A549 (cell line): ENCODE measurements at regions not wholly inside any gene's neighbourhood (a gene's known extent, or its start where the extent isn't known, plus 50 kb on each side); places are given as distances from the start of the nearest gene placed in this dataset.

Experiments
- ATAC-seq, 2 experiments: fragments of 200-7000 bp in 1 of 2; fragments of >200 bp in 1 of 2; cut with Nextera tagmentation in 1 of 2; cut with Tn5 transposase in 1 of 2; 3 replicates each; pipeline versions ENCODE4 v1.8.0 to v1.9.1; 2018 to 2020; ENCODE audit warnings: mild to moderate bottlenecking in 1 of 2, moderate library complexity in 1 of 2
- CTCF ChIA-PET: fragments of 300-600 bp; sonication (Branson Sonifier 250); formaldehyde crosslinking; extraction: SDS; loops from one replicate; lab custom pipeline; 2021; ENCODE audit warnings: antibody characterized with exemption, inconsistent platforms; lab: Yijun Ruan, JAX
- POLR2A ChIA-PET: fragments of 350-600 bp; formaldehyde crosslinking; extraction: SDS; loops from one replicate; lab custom pipeline; 2021; ENCODE audit warnings: antibody characterized with exemption, inconsistent platforms; lab: Yijun Ruan, JAX
- DNase-seq, 2 experiments: peaks; one replicate each; pipeline versions ENCODE4 v3.0.0 to v3.0.0-alpha.2; 2011 to 2016; ENCODE audit warnings: low read depth in 1 of 2, low spot score in 1 of 2
- FAIRE-seq: peaks from 2 replicates; lab custom pipeline; 2011; peaks lifted over from hg19 to GRCh38; lab: Jason Lieb, UNC
- H3K27ac ChIP-seq, 2 experiments: fragments of >200 bp; sonication (Bioruptor Twin); formaldehyde crosslinking; 3 replicates each; pipeline ENCODE4 v1.5.1; 2016 to 2017
- H3K4me1 ChIP-seq: fragments of >200 bp; sonication (Bioruptor Twin); formaldehyde crosslinking; 3 replicates; pipeline ENCODE4 v1.6.1; 2016
- H3K4me2 ChIP-seq: fragments of >200 bp; sonication (Bioruptor Twin); formaldehyde crosslinking; 3 replicates; pipeline ENCODE4 v1.6.1; 2016
- H3K4me3 ChIP-seq: fragments of >200 bp; sonication (Bioruptor Twin); formaldehyde crosslinking; 3 replicates; pipeline ENCODE4 v1.5.1; 2016
- H3K9me3 ChIP-seq: fragments of >200 bp; sonication (Bioruptor Twin); formaldehyde crosslinking; 3 replicates; pipeline ENCODE4 v1.6.1; 2016
- BHLHE40 ChIP-seq: IDR thresholded peaks from 2 replicates; pipeline ENCODE4 v1.6.1; 2012; ENCODE audit warnings: low read depth, low read length, inconsistent platforms
- CBX2 ChIP-seq: fragments of 200-600 bp; sonication (generic); IDR thresholded peaks from 2 replicates; pipeline ENCODE4 v1.6.1; 2016; ENCODE audit warnings: low read depth, mild to moderate bottlenecking, borderline replicate concordance
- CBX8 ChIP-seq: fragments of 200-600 bp; sonication (generic); IDR thresholded peaks from 2 replicates; pipeline ENCODE4 v1.6.1; 2016
- CEBPB ChIP-seq, 2 experiments: fragments of >200 bp in 1 of 2; sonication (Bioruptor Twin) in 1 of 2; formaldehyde crosslinking in 1 of 2; IDR thresholded peaks; 2 replicates each; pipeline ENCODE4 v1.6.1; 2012 to 2016
- CHD2 ChIP-seq: fragments of 150-350 bp; IDR thresholded peaks from 2 replicates; pipeline ENCODE4 v1.6.1; 2014; ENCODE audit warnings: low read length; ENCODE audit not compliant: partially characterized antibody
- EHF ChIP-seq: fragments of 250-450 bp; sonication (Bioruptor Pico); IDR thresholded peaks from 2 replicates; pipeline ENCODE4 v1.5.0; 2020; ENCODE audit warnings: mild to moderate bottlenecking
- FOXS1 ChIP-seq: fragments of 250-450 bp; sonication (Bioruptor Pico); IDR thresholded peaks from 2 replicates; pipeline ENCODE4 v1.5.0; 2020; ENCODE audit warnings: mild to moderate bottlenecking, moderate library complexity
- HOXA7 ChIP-seq: fragments of 250-450 bp; sonication (Bioruptor Pico); IDR thresholded peaks from 2 replicates; pipeline ENCODE4 v1.5.0; 2020; ENCODE audit warnings: mild to moderate bottlenecking, moderate library complexity
- HOXB13 ChIP-seq: fragments of 250-450 bp; sonication (Bioruptor Pico); IDR thresholded peaks from 2 replicates; pipeline ENCODE4 v1.5.0; 2020; ENCODE audit warnings: low read depth, mild to moderate bottlenecking, moderate library complexity
- HOXB5 ChIP-seq: fragments of 250-450 bp; sonication (Bioruptor Pico); IDR thresholded peaks from 2 replicates; pipeline ENCODE4 v1.5.0; 2020; ENCODE audit warnings: mild to moderate bottlenecking, moderate library complexity
- KDM5A ChIP-seq: fragments of 200-600 bp; sonication (generic); IDR thresholded peaks from 2 replicates; pipeline ENCODE4 v1.6.1; 2016; ENCODE audit warnings: antibody characterized with exemption, mild to moderate bottlenecking
- MAFK ChIP-seq: fragments of 450-650 bp; IDR thresholded peaks from 2 replicates; pipeline ENCODE4 v1.6.1; 2014; ENCODE audit not compliant: partially characterized antibody
- MAZ ChIP-seq: fragments of 150-350 bp; IDR thresholded peaks from 2 replicates; pipeline ENCODE4 v1.6.1; 2014; ENCODE audit warnings: antibody characterized with exemption, low read depth, low read length, borderline replicate concordance
- MYC ChIP-seq: IDR thresholded peaks from 2 replicates; pipeline ENCODE4 v1.6.1; 2012; ENCODE audit warnings: mild to moderate bottlenecking, inconsistent platforms, low read length, improper control_type of control experiment, borderline replicate concordance
- NFE2L2 ChIP-seq: fragments of 150-350 bp; conservative IDR thresholded peaks from 2 replicates; pipeline ENCODE4 v1.6.1; 2014; ENCODE audit warnings: low read length
- NPAS2 ChIP-seq: fragments of 250-450 bp; sonication (Bioruptor Pico); IDR thresholded peaks from 2 replicates; pipeline ENCODE4 v1.8.0; 2022; ENCODE audit warnings: mild to moderate bottlenecking, moderate library complexity, borderline replicate concordance
- POLR2AphosphoS2 ChIP-seq: conservative IDR thresholded peaks from 2 replicates; pipeline ENCODE4 v1.6.1; 2012; ENCODE audit warnings: low read length, improper control_type of control experiment, inconsistent platforms
- RAD21 ChIP-seq, 2 experiments: fragments of >200 bp in 1 of 2; sonication (Bioruptor Twin) in 1 of 2; formaldehyde crosslinking in 1 of 2; IDR thresholded peaks in 1 of 2; conservative IDR thresholded peaks in 1 of 2; 2 replicates in 1 of 2; 3 replicates in 1 of 2; pipeline ENCODE4 v1.6.1; 2012 to 2018; ENCODE audit warnings: inconsistent platforms in 1 of 2
- RNF2 ChIP-seq: fragments of 200-600 bp; sonication (generic); IDR thresholded peaks from 2 replicates; pipeline ENCODE4 v1.6.1; 2016; ENCODE audit warnings: low read depth, mild to moderate bottlenecking, antibody characterized with exemption, moderate library complexity, borderline replicate concordance
- SMC3 ChIP-seq: fragments of >200 bp; sonication (Bioruptor Twin); formaldehyde crosslinking; IDR thresholded peaks from 3 replicates; pipeline ENCODE4 v1.6.1; 2018; ENCODE audit warnings: inconsistent platforms
- SREBF2 ChIP-seq: fragments of 450-650 bp; IDR thresholded peaks from 2 replicates; pipeline ENCODE4 v1.6.1; 2014; ENCODE audit warnings: mild to moderate bottlenecking, moderate library complexity
- USF2 ChIP-seq: fragments of 450-650 bp; IDR thresholded peaks from 2 replicates; pipeline ENCODE4 v1.6.1; 2014; ENCODE audit warnings: antibody characterized with exemption
- ZNF302 ChIP-seq: fragments of 250-450 bp; sonication (Bioruptor Pico); IDR thresholded peaks from 2 replicates; pipeline ENCODE4 v1.9.0; 2021; ENCODE audit warnings: inconsistent platforms, mild to moderate bottlenecking, moderate library complexity
- ZSCAN20 ChIP-seq: fragments of 250-450 bp; sonication (Bioruptor Pico); IDR thresholded peaks from 2 replicates; pipeline ENCODE4 v1.8.0; 2022; ENCODE audit warnings: mild to moderate bottlenecking, moderate library complexity
- WGBS: methylation state at CpG from one replicate; pipeline ENCODE4 v1.1.6; 2017; ENCODE audit errors: missing lambda C conversion rate; 5-methylcytosine and 5-hydroxymethylcytosine counted together
- TF ChIP-seq, protein P1 (sequence below): fragments of 150-350 bp; IDR thresholded peaks from 2 replicates; pipeline ENCODE4 v1.6.1; 2014; ENCODE audit warnings: low read depth, mild to moderate bottlenecking, low read length
- TF ChIP-seq, protein P2 (sequence below): fragments of 250-450 bp; sonication (Bioruptor Pico); IDR thresholded peaks from 2 replicates; pipeline ENCODE4 v1.5.0; 2020; ENCODE audit warnings: low read depth, mild to moderate bottlenecking, moderate library complexity
- TF ChIP-seq, protein P3 (sequence below): fragments of 250-450 bp; sonication (Bioruptor Pico); IDR thresholded peaks from 2 replicates; pipeline ENCODE4 v1.5.0; 2021; ENCODE audit warnings: mild to moderate bottlenecking, moderate library complexity, borderline replicate concordance
- TF ChIP-seq, protein P4 (sequence below): IDR thresholded peaks from 2 replicates; pipeline ENCODE4 v1.6.1; 2012

DNA sequence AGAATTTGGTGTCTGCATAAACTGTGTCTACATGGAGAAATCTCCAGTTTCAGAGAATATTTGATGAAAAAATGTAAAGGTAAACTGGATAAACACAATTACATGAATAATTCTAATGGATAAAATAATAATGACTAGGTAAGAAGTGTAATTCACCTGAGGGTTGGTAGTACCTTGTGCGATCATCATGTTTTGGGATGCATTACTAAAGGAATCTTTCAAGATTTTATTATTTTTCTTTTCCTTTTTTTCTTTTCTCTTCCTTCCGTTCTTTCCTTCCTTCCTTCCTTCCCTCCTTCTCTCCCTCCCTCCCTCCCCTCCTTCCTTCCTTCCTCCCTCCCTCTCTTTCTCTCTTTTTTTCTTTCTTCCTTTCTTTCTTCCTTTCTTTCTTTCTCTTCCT, 818.7 kb downstream of the LTN1 start:
- H3K9me3 ChIP-seq, result no peaks in the 10 kb centered on the region
- TF ChIP-seq FOXS1 (CRISPR knock-in tag) (no peak), RNF2 (no peak), MAZ (no peak), HOXA7 (CRISPR knock-in tag) (no peak), EHF (no peak)
- FAIRE-seq (no peak), DNase-seq (no peak), ATAC-seq (no peak)
- ChIA-PET POLR2A (no interaction called here), CTCF (no interaction called here)
- WGBS, result 6% methylated on average over 2 of the region's 2 CpGs
- H3K4me3 ChIP-seq, result no peak overlapping the region
- no peaks in the 10 kb centered on the region for H3K4me1 ChIP-seq
- no peak overlapping the region for H3K27ac ChIP-seq
- H3K4me2 ChIP-seq, result no peak overlapping the region

- H3K4me1 ChIP-seq, result no peaks in the 10 kb centered on the region
- H3K4me2 ChIP-seq, result no peak overlapping the region
- no peak for TF ChIP-seq HOXA7 (CRISPR knock-in tag)
- TF ChIP-seq MAFK, result no peak
- TF ChIP-seq CHD2, result no peak
- no peak for TF ChIP-seq USF2
- no peak for TF ChIP-seq ZSCAN20 (CRISPR knock-in tag)
- TF ChIP-seq CBX2, result no peak
- no peak for TF ChIP-seq HOXB5 (CRISPR knock-in tag)
- TF ChIP-seq NPAS2 (CRISPR knock-in tag), result no peak
- TF ChIP-seq RNF2, result no peak
- TF ChIP-seq, protein P1, sequence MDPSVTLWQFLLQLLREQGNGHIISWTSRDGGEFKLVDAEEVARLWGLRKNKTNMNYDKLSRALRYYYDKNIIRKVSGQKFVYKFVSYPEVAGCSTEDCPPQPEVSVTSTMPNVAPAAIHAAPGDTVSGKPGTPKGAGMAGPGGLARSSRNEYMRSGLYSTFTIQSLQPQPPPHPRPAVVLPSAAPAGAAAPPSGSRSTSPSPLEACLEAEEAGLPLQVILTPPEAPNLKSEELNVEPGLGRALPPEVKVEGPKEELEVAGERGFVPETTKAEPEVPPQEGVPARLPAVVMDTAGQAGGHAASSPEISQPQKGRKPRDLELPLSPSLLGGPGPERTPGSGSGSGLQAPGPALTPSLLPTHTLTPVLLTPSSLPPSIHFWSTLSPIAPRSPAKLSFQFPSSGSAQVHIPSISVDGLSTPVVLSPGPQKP, result no peak
- TF ChIP-seq BHLHE40, result no peak
- no peak for TF ChIP-seq SMC3
- no peak for TF ChIP-seq MYC
- TF ChIP-seq CEBPB (IDR thresholded peaks at IDR 0.05), result no peak
- CTCF ChIA-PET, result no interaction called here
- no peak for ATAC-seq
- WGBS, result 35% methylated on average over 2 of the region's 2 CpGs
- no peak for FAIRE-seq
- DNase-seq, result no peak
- no peak overlapping the region for H3K27ac ChIP-seq
- H3K9me3 ChIP-seq, result no peaks in the 10 kb centered on the region
- H3K4me3 ChIP-seq, result no peak overlapping the region
- POLR2A ChIA-PET, result no interaction called here
Observed at GRCh38 chr21:28172376-28172775, 820.3 kb downstream of the LTN1 start.

DNA sequence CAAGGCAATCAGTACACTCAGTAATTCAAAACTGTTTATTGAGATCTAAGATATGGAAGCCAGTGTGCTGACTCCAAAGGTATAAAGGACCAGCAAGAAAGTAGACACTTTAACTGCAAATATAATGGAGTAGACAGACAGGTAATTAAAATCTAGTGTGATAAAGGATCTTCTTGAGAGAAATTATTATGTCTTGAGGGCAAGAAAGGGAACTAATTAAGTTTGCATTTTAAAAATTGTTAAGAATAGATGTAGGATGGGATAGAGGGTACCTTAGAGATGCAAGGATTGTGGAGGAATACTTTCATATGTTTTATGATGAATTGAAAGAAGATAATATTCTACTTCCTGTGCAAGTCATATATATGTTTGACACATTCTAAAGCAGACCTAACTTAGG, 825.3 kb downstream of the LTN1 start:
- H3K4me1 ChIP-seq, result no peaks in the 10 kb centered on the region
- no peaks in the 10 kb centered on the region for H3K9me3 ChIP-seq
- DNase-seq, result no peak
- FAIRE-seq, result no peak
- TF ChIP-seq SREBF2 (no peak), ZNF302 (CRISPR knock-in tag) (no peak), NFE2L2 (no peak), RAD21 (conservative IDR thresholded peaks at IDR 0.05 in 1 of 2, IDR thresholded peaks at IDR 0.05 in 1 of 2) (no peak), CBX2 (no peak), ZSCAN20 (CRISPR knock-in tag) (no peak), POLR2AphosphoS2 (no peak), MYC (no peak), KDM5A (no peak), CBX8 (no peak), MAFK (no peak), HOXB13 (CRISPR knock-in tag) (no peak), HOXB5 (CRISPR knock-in tag) (no peak)
- TF ChIP-seq, protein P2, sequence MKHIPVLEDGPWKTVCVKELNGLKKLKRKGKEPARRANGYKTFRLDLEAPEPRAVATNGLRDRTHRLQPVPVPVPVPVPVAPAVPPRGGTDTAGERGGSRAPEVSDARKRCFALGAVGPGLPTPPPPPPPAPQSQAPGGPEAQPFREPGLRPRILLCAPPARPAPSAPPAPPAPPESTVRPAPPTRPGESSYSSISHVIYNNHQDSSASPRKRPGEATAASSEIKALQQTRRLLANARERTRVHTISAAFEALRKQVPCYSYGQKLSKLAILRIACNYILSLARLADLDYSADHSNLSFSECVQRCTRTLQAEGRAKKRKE (CRISPR knock-in tag), result no peak
- TF ChIP-seq, protein P1, result no peak
- TF ChIP-seq, protein P3, sequence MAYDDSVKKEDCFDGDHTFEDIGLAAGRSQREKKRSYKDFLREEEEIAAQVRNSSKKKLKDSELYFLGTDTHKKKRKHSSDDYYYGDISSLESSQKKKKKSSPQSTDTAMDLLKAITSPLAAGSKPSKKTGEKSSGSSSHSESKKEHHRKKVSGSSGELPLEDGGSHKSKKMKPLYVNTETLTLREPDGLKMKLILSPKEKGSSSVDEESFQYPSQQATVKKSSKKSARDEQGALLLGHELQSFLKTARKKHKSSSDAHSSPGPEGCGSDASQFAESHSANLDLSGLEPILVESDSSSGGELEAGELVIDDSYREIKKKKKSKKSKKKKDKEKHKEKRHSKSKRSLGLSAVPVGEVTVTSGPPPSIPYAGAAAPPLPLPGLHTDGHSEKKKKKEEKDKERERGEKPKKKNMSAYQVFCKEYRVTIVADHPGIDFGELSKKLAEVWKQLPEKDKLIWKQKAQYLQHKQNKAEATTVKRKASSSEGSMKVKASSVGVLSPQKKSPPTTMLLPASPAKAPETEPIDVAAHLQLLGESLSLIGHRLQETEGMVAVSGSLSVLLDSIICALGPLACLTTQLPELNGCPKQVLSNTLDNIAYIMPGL, result no peak
- TF ChIP-seq, protein P4, sequence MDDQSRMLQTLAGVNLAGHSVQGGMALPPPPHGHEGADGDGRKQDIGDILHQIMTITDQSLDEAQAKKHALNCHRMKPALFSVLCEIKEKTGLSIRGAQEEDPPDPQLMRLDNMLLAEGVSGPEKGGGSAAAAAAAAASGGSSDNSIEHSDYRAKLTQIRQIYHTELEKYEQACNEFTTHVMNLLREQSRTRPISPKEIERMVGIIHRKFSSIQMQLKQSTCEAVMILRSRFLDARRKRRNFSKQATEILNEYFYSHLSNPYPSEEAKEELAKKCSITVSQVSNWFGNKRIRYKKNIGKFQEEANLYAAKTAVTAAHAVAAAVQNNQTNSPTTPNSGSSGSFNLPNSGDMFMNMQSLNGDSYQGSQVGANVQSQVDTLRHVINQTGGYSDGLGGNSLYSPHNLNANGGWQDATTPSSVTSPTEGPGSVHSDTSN, result no peak
- ATAC-seq, result no peak
- H3K4me3 ChIP-seq, result no peak overlapping the region
- ChIA-PET POLR2A (no interaction called here), CTCF (no interaction called here)
- H3K27ac ChIP-seq, result no peak overlapping the region
- H3K4me2 ChIP-seq, result no peak overlapping the region
